AG09309 (cell line): ENCODE measurements at regions not wholly inside any gene's neighbourhood (a gene's known extent, or its start where the extent isn't known, plus 50 kb on each side); places are given as distances from the start of the nearest gene placed in this dataset.

Experiments used
- DNase-seq: peaks from one replicate; pipeline ENCODE4 v3.0.0-alpha.2; 2010; ENCODE audit warnings: low read depth
- H3K4me3 ChIP-seq: 2 replicates; pipeline ENCODE4 v1.5.1; 2011; ENCODE audit warnings: mild to moderate bottlenecking, low read depth, low read length, moderate library complexity; ENCODE audit not compliant: control insufficient read depth
- TF ChIP-seq, protein P1 (sequence below): IDR thresholded peaks from 2 replicates; pipeline ENCODE4 v1.5.1; 2011; ENCODE audit warnings: mild to moderate bottlenecking, low read depth, low read length, inconsistent platforms; ENCODE audit not compliant: insufficient read depth, control insufficient read depth; ENCODE audit errors: missing control alignments

DNA sequence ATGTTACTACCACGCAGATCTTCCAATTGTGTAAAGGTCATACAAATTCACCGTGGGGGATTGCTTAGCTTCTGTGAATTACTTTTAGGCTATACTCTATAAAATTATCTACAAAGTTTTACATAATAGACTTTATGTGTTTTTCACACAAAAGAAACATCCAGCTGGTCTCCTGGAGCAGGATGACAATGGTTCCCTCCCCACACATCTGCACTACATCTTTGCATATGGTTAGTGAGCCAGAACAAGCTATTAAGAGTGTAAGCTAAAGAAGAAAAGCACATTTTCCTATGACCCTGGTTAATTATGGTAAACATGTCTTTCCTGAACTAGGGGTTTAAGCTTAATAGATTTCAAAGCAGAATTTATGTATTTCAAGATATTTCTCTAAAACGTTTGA is 295.1 kb downstream of the ASXL3 start:
- TF ChIP-seq, protein P1, sequence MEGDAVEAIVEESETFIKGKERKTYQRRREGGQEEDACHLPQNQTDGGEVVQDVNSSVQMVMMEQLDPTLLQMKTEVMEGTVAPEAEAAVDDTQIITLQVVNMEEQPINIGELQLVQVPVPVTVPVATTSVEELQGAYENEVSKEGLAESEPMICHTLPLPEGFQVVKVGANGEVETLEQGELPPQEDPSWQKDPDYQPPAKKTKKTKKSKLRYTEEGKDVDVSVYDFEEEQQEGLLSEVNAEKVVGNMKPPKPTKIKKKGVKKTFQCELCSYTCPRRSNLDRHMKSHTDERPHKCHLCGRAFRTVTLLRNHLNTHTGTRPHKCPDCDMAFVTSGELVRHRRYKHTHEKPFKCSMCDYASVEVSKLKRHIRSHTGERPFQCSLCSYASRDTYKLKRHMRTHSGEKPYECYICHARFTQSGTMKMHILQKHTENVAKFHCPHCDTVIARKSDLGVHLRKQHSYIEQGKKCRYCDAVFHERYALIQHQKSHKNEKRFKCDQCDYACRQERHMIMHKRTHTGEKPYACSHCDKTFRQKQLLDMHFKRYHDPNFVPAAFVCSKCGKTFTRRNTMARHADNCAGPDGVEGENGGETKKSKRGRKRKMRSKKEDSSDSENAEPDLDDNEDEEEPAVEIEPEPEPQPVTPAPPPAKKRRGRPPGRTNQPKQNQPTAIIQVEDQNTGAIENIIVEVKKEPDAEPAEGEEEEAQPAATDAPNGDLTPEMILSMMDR, result no peak
- H3K4me3 ChIP-seq, result no peak overlapping the region
- DNase-seq, result no peak

DNA sequence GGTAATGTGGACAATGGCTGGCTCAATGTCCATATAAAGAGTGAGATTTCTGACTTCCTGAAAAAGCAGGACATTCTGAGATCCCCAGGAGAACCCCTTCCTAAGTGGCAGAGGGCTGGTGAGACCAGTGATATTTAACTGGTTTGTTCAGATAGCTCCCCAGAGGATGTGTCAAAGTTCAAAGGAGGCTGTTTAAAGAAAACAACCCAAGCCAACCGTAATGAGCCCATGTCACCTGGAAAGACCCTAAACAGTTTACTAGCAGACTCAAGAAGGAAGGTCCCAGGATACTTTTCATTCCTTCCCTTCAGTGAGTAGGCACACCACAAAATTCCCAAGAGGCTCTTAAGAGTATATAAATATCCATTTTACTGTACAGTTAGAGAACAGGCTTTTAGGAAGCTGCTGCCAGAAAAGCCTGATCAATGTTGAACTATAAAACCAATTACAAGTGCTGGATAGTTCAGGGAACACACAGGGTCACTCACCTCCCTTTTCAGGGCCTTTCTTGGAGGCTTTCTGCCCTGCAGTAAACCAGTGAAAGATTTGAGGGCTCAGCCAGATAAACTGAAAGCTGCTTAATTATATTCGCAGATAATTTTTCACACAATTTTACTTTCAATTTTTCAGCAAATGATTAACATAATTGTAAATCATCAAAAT is 293.5 kb downstream of the ASXL3 start:
- no peak for DNase-seq
- TF ChIP-seq, protein P1, result no peak
- no peak overlapping the region for H3K4me3 ChIP-seq

DNA sequence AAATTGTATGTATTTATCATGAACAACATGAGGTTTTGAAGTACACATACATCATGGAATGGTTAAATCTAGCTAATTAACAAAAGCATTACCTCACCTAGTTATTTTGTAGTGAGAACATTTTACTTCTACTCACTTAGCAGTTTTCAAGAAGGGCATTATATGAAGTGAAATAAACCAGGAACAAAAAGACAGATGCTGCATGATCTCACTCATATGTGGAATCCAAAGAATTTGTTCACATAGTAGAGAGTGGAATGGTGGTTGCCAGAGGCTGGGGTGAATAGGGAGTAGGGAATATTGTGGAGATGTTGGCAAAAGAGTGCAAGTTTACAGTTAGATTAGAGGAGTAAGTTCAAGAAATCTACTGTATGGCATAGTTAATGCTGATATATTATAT is 292.0 kb downstream of the ASXL3 start:
- TF ChIP-seq, protein P1, result no peak
- no peak overlapping the region for H3K4me3 ChIP-seq
- DNase-seq, result no peak

DNA sequence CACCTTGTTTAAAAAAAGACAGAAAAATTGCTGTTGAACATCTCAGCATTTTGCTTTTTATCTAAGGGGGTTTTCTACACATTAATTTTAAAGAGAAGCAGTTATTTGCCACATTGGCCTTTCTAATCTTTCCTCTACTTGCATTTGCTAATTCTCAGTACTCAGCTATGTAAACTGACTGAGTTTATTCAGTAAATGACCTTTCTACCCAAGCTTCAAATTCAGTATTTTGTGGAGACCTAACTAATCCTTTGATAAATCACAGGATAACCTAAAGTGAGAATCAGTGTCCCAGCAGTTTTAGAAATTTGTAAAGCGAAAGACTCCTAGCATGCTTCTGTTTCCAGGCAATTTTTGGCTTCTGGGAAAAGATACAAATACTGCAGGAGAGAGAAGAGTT is 288.4 kb downstream of the ASXL3 start:
- no peak overlapping the region for H3K4me3 ChIP-seq
- DNase-seq, result no peak
- TF ChIP-seq, protein P1, result no peak

DNA sequence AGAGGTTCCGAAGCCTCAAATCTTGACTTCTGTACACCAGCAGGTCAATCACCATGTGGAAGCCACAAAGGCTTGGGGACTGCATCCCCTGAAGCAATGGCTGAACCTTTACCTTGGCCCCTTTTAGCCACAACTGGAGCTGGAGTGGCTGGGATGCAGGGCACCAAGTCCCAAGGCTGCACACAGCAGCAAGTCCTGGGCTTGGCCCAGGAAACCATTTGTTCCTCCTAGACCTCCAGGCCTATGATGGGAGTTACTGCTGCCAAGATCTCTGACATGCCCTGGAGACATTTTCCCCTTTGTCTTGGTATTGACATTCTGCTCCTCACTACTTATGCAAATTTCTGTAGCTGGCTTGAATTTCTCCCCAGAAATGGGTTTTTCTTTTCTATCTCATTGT is 285.9 kb downstream of the ASXL3 start:
- TF ChIP-seq, protein P1, result no peak
- no peak overlapping the region for H3K4me3 ChIP-seq
- DNase-seq, result no peak

DNA sequence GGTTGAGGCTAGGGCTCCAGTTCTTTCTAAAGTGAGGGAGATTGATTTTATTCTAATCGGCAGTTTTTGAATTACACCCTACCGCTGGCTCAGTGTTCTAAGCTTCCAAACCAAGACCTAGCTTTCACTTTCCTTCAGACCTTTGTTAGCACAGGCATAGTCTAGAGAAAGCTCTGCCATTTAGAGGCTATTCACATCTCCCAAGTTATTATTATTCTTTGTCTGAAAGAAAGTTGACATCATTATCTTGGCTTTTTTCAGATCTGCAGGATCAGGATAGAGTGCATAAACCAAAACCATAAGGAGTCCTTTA is 276.8 kb downstream of the ASXL3 start:
- TF ChIP-seq, protein P1, result no peak
- no peak overlapping the region for H3K4me3 ChIP-seq
- DNase-seq, result no peak
